K562 (cell line): ENCODE measurements at regions not wholly inside any gene's neighbourhood (a gene's known extent, or its start where the extent isn't known, plus 50 kb on each side); places are given as distances from the start of the nearest gene placed in this dataset.

Experiments used
- ATAC-seq: fragments of 200-7000 bp; cut with Tn5 transposase; 3 replicates; pipeline ENCODE4 v1.9.1; 2020; ENCODE audit warnings: moderate library complexity
- BruUV-seq: library from RNA; stranded (reverse); fragments of 400-500 nt; replicated peaks from 2 replicates; lab custom pipeline; 2021; lab: Mats Ljungman, UMichigan
- CTCF ChIA-PET: fragments of 300-600 bp; formaldehyde crosslinking; extraction: SDS; loops from one replicate; lab custom pipeline; 2021; ENCODE audit warnings: low intra/inter-chr PET ratio; lab: Yijun Ruan, JAX
- POLR2A ChIA-PET: fragments of 300-600, 350-650 bp; sonication (Branson Sonifier 250); formaldehyde crosslinking; extraction: SDS; loops from one replicate; lab custom pipeline; 2021; ENCODE audit warnings: antibody characterized with exemption, inconsistent platforms; lab: Yijun Ruan, JAX
- DNase-seq, 4 experiments: peaks; one replicate each; pipeline versions ENCODE4 v3.0.0 to v3.0.0-alpha.2; 2011 to 2018; ENCODE audit warnings: low spot score in 3 of 4, mixed read lengths in 3 of 4; ENCODE audit errors: extremely low read depth in 1 of 4
- FAIRE-seq: peaks from 2 replicates; lab custom pipeline; 2011; peaks lifted over from hg19 to GRCh38; lab: Jason Lieb, UNC
- H2AFZ ChIP-seq: 2 replicates; pipeline ENCODE4 v1.6.0; 2011; ENCODE audit warnings: low read depth, low read length, control low read depth, inconsistent platforms
- H3K27ac ChIP-seq: fragments of 200-600 bp; 3 replicates; pipeline ENCODE4 v1.8.0; 2011; ENCODE audit warnings: low read depth, mild to moderate bottlenecking, control low read depth, inconsistent platforms, low read length, moderate library complexity, mixed read lengths; ENCODE audit errors: extremely low read depth
- H3K27me3 ChIP-seq, 2 experiments: fragments of 300-600 bp in 1 of 2; 2 replicates in 1 of 2; 3 replicates in 1 of 2; pipeline versions ENCODE4 v1.6.0 to v1.8.0; 2011; ENCODE audit warnings: inconsistent platforms in 2 of 2, low read length in 2 of 2, mild to moderate bottlenecking in 1 of 2, mixed read lengths in 1 of 2, moderate library complexity in 1 of 2; ENCODE audit not compliant: control insufficient read depth in 2 of 2, insufficient read depth in 2 of 2
- H3K36me3 ChIP-seq: fragments of 300-600 bp; 3 replicates; pipeline ENCODE4 v1.8.0; 2011; ENCODE audit warnings: mild to moderate bottlenecking, low read length, inconsistent platforms; ENCODE audit not compliant: control insufficient read depth, insufficient read depth
- H3K4me1 ChIP-seq, 2 experiments: fragments of 200-600 bp in 1 of 2; replicated peaks in 1 of 2; 2 replicates in 1 of 2; 3 replicates in 1 of 2; pipeline versions ENCODE4 v1.5.1 to v1.8.0; 2011; ENCODE audit warnings: inconsistent platforms in 2 of 2, low read length in 2 of 2, mild to moderate bottlenecking in 1 of 2, mixed read lengths in 1 of 2, moderate library complexity in 1 of 2; ENCODE audit not compliant: control insufficient read depth in 2 of 2, insufficient read depth in 2 of 2
- H3K4me2 ChIP-seq: 2 replicates; pipeline ENCODE4 v1.6.1; 2011; ENCODE audit warnings: low read length, control low read depth, inconsistent platforms, mixed read lengths; ENCODE audit not compliant: insufficient read depth
- H3K4me3 ChIP-seq: fragments of 200-600 bp; sonication (generic), shearing (Covaris generic); 2 replicates; pipeline ENCODE4 v1.5.1; 2016; ENCODE audit warnings: control low read depth, inconsistent platforms
- H3K79me2 ChIP-seq: fragments of 200-600 bp; 3 replicates; pipeline ENCODE4 v1.8.0; 2011; ENCODE audit warnings: low read length, inconsistent platforms; ENCODE audit not compliant: control insufficient read depth, insufficient read depth
- H3K9ac ChIP-seq, 2 experiments: 2 replicates each; pipeline versions ENCODE4 v1.6.0 to v1.6.1; 2011; ENCODE audit warnings: low read depth in 2 of 2, low read length in 2 of 2, control low read depth in 1 of 2, inconsistent platforms in 1 of 2, mild to moderate bottlenecking in 1 of 2, mixed read lengths in 1 of 2; ENCODE audit not compliant: insufficient read depth in 1 of 2
- H3K9me1 ChIP-seq: one replicate; pipeline ENCODE4 v1.6.0; 2011; ENCODE audit warnings: inconsistent platforms, mild to moderate bottlenecking, low read length, moderate library complexity; ENCODE audit not compliant: control insufficient read depth, insufficient read depth
- H3K9me3 ChIP-seq: replicated peaks from 2 replicates; pipeline ENCODE4 v1.5.1; 2011; ENCODE audit warnings: low read depth, low read length, inconsistent platforms; ENCODE audit not compliant: control insufficient read depth, insufficient read depth
- H4K20me1 ChIP-seq: replicated peaks from 2 replicates; pipeline ENCODE4 v1.6.1; 2011; ENCODE audit warnings: low read length, inconsistent platforms, mixed read lengths; ENCODE audit not compliant: control insufficient read depth, insufficient read depth
- ETV6 ChIP-seq, 3 experiments: fragments of 150-350 bp in 1 of 3; sonication (generic) in 1 of 3; formaldehyde crosslinking in 1 of 3; IDR thresholded peaks; 2 replicates each; pipeline versions ENCODE4 v1.6.1 to v1.8.0; 2014 to 2022; ENCODE audit warnings: borderline replicate concordance in 2 of 3, low read depth in 2 of 3, antibody characterized with exemption in 1 of 3, low read length in 1 of 3, mild to moderate bottlenecking in 1 of 3, missing genetic modification reagents in 1 of 3
- FOXK2 ChIP-seq, 2 experiments: fragments of 450-650 bp; IDR thresholded peaks in 1 of 2; conservative IDR thresholded peaks in 1 of 2; 2 replicates each; pipeline ENCODE4 v1.6.1; 2016; ENCODE audit warnings: low read depth in 2 of 2, mild to moderate bottlenecking in 1 of 2
- HDAC2 ChIP-seq: fragments of 450-650 bp; IDR thresholded peaks from 2 replicates; pipeline ENCODE4 v1.6.1; 2016; ENCODE audit warnings: mild to moderate bottlenecking
- NEUROD1 ChIP-seq: fragments of 150-350 bp; IDR thresholded peaks from 2 replicates; pipeline ENCODE4 v1.6.1; 2014; ENCODE audit warnings: borderline replicate concordance, low read length, low read depth; ENCODE audit not compliant: partially characterized antibody
- SNIP1 ChIP-seq: fragments of 450-650 bp; IDR thresholded peaks from 2 replicates; pipeline ENCODE4 v1.7.1; 2017; ENCODE audit warnings: low read depth, mild to moderate bottlenecking
- WHSC1 ChIP-seq: IDR thresholded peaks from one replicate; pipeline ENCODE4 v1.6.1; 2012; ENCODE audit warnings: low read length, control low read depth, inconsistent platforms
- WGBS: fragments of 100-300 bp; shearing (Covaris generic); methylation state at CpG from one replicate; pipeline ENCODE4 v1.1.6; 2016; ENCODE audit warnings: low coverage, mixed read lengths; ENCODE audit not compliant: insufficient coverage; ENCODE audit errors: missing lambda C conversion rate; 5-methylcytosine and 5-hydroxymethylcytosine counted together
- in situ Hi-C: fragments of 300-500 bp; cut with MboI; formaldehyde crosslinking; loops from 4 replicates; pipeline ENCODE4 v1.15.0; 2018; ENCODE audit warnings: inconsistent platforms, mixed read lengths
- intact Hi-C: fragments of 100-400 bp; cut with micrococcal nuclease; formaldehyde crosslinking; loops from 2 replicates; pipeline ENCODE4 v1.14.2; 2022
- TF ChIP-seq, protein P1 (sequence below), 2 experiments: fragments of 450-650 bp; IDR thresholded peaks; 2 replicates each; pipeline ENCODE4 v1.6.1; 2018; ENCODE audit warnings: mild to moderate bottlenecking in 2 of 2, low read depth in 1 of 2; ENCODE audit not compliant: partially characterized antibody in 2 of 2
- TF ChIP-seq, protein P2 (sequence below): fragments of 250-450 bp; sonication (Bioruptor Pico); IDR thresholded peaks from 2 replicates; pipeline ENCODE4 v1.9.0; 2021; ENCODE audit warnings: mild to moderate bottlenecking, inconsistent platforms

DNA sequence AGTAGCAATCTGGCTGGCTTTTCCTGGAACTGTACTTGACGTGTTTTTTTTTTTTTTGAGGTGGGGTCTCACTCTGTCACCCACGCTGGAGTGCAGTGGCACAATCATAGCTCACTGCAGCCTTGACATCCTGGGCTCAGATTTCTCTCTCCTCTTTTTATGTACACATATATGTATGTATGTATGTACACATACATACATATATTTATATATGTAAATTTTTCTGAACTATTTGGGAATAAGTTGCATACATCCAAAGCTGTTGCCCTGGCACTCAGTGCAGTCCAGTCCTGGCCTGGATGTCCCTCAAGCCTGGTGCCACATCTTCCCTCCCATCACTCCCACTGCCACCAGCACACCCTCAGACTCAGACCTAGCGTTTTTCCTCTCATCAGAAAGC is 89.0 kb upstream of the SHISA3 start (continued):
- TF ChIP-seq, protein P1, sequence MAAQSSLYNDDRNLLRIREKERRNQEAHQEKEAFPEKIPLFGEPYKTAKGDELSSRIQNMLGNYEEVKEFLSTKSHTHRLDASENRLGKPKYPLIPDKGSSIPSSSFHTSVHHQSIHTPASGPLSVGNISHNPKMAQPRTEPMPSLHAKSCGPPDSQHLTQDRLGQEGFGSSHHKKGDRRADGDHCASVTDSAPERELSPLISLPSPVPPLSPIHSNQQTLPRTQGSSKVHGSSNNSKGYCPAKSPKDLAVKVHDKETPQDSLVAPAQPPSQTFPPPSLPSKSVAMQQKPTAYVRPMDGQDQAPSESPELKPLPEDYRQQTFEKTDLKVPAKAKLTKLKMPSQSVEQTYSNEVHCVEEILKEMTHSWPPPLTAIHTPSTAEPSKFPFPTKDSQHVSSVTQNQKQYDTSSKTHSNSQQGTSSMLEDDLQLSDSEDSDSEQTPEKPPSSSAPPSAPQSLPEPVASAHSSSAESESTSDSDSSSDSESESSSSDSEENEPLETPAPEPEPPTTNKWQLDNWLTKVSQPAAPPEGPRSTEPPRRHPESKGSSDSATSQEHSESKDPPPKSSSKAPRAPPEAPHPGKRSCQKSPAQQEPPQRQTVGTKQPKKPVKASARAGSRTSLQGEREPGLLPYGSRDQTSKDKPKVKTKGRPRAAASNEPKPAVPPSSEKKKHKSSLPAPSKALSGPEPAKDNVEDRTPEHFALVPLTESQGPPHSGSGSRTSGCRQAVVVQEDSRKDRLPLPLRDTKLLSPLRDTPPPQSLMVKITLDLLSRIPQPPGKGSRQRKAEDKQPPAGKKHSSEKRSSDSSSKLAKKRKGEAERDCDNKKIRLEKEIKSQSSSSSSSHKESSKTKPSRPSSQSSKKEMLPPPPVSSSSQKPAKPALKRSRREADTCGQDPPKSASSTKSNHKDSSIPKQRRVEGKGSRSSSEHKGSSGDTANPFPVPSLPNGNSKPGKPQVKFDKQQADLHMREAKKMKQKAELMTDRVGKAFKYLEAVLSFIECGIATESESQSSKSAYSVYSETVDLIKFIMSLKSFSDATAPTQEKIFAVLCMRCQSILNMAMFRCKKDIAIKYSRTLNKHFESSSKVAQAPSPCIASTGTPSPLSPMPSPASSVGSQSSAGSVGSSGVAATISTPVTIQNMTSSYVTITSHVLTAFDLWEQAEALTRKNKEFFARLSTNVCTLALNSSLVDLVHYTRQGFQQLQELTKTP (IDR thresholded peaks at IDR 0.05; ENCODE audit: low read depth in 1 of 2, partially characterized antibody in 2 of 2) = no peak
- TF ChIP-seq HDAC2 = no peak

DNA sequence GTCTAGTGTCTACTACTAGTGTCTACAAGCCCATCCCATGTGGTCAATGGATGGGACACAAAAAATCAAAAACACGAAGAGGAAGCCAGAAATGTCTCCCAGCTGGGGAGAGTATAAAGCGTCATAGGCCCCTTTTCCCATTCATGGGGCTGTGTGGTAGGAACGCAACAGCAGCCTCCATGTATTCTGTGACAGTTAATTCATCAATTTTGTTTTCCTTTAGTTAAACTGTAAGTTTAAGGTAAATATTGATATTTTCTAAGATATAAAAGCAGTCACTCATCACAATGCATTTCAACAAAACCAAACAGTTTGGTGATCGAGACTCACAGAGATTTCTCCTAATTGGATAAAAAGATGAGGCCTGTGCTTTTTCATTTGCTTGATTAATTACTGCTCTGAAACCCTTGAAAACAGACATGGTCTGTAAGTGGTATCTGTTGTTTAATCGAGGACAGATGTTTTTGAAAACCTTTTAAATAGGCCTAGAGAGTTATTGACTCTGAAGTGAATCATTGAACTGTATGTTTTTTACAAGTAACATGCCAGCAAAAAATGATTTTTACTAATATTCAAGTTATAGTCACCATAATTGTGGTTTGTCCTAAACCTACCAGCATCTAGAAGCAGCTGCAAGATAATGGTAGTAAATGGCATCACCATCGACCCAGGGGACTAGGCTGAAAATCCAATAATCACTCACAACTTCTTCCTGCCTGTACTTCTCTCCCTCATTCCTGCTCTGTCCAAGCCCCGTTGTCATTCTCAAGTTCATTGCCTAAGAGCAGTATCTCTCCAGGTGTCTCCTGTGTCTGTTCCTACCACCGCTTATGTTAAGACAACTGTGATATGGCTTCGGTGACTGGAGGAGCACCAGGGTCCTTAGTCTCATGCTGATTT is 87.7 kb upstream of the SHISA3 start:
- H3K4me2 ChIP-seq = no peak overlapping the region
- no peak overlapping the region for H3K9ac ChIP-seq
- H3K27ac ChIP-seq = no peak overlapping the region
- H3K4me3 ChIP-seq = no peak overlapping the region
- no peak for FAIRE-seq
- ChIA-PET POLR2A (no interaction called here), CTCF (no interaction called here)
- no peak for DNase-seq
- H2AFZ ChIP-seq = no peak overlapping the region
- H3K9me1 ChIP-seq = no peaks in the 10 kb centered on the region
- no peaks in the 10 kb centered on the region for H3K36me3 ChIP-seq
- H3K4me1 ChIP-seq = no peaks in the 10 kb centered on the region
- no peak for TF ChIP-seq SNIP1
- TF ChIP-seq WHSC1 = no peak
- TF ChIP-seq ETV6 (IDR thresholded peaks at IDR 0.05; ENCODE audit: borderline replicate concordance in 1 of 2, low read depth in 2 of 2, low read length in 1 of 2) = no peak
- TF ChIP-seq ETV6 (CRISPR knock-in tag; IDR thresholded peaks at IDR 0.05; ENCODE audit: borderline replicate concordance) = no peak
- TF ChIP-seq, protein P2, sequence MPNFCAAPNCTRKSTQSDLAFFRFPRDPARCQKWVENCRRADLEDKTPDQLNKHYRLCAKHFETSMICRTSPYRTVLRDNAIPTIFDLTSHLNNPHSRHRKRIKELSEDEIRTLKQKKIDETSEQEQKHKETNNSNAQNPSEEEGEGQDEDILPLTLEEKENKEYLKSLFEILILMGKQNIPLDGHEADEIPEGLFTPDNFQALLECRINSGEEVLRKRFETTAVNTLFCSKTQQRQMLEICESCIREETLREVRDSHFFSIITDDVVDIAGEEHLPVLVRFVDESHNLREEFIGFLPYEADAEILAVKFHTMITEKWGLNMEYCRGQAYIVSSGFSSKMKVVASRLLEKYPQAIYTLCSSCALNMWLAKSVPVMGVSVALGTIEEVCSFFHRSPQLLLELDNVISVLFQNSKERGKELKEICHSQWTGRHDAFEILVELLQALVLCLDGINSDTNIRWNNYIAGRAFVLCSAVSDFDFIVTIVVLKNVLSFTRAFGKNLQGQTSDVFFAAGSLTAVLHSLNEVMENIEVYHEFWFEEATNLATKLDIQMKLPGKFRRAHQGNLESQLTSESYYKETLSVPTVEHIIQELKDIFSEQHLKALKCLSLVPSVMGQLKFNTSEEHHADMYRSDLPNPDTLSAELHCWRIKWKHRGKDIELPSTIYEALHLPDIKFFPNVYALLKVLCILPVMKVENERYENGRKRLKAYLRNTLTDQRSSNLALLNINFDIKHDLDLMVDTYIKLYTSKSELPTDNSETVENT (CRISPR knock-in tag) = no peak
- TF ChIP-seq FOXK2 (conservative IDR thresholded peaks at IDR 0.05 in 1 of 2, IDR thresholded peaks at IDR 0.05 in 1 of 2; ENCODE audit: low read depth in 2 of 2) = no peak
- TF ChIP-seq NEUROD1 = no peak
- H4K20me1 ChIP-seq = no peaks in the 10 kb centered on the region
- in situ Hi-C loops (no loop called here), intact Hi-C loops (no loop called here)
- no TSS peak for BruUV-seq
- H3K27me3 ChIP-seq = no peaks in the 10 kb centered on the region; a peak in 1 of 5 replicates
- 2% methylated on average over 9 of the region's 9 CpGs for WGBS
- no peak for ATAC-seq
- no peaks in the 10 kb centered on the region for H3K9me3 ChIP-seq
- H3K79me2 ChIP-seq = no peaks in the 10 kb centered on the region
